ENCODE measurements at regions not wholly inside any gene's neighbourhood (a gene's known extent, or its start where the extent isn't known, plus 50 kb on each side); places are given as distances from the start of the nearest gene placed in this dataset.

DNA sequence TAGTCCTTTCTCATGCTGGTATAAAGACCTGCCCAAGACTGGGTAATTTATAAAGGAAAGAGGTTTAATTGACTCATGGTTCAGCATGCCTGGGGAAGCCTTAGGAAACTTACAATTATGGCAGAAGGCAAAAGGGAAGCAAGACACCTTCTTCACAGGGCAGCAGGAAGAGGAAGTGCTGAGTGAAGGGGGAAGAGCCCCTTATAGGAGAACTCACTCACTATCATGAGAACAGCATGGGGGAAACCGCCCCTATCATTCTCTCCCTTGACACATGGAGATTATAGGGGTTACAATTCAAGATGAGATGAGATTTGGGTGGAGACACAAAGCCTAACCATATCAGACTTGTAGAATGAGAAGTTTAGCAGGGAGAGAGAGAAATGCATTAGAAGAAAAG is 373.3 kb upstream of the DIAPH2 start:
- H3K9ac ChIP-seq, result no peak overlapping the region
- no peak overlapping the region for H3K4me2 ChIP-seq
- H3K27ac ChIP-seq, result no peak overlapping the region
- no peaks in the 10 kb centered on the region for H3K36me3 ChIP-seq
- peaks cover 18% of the 10 kb centered on the region for H3K27me3 ChIP-seq
- H3K4me1 ChIP-seq, result no peaks in the 10 kb centered on the region
- no peak overlapping the region for H3K4me3 ChIP-seq
- H4K20me1 ChIP-seq, result no peaks in the 10 kb centered on the region
- TF ChIP-seq Cebpa-rat (IDR thresholded peaks at IDR 0.05), result no peak
- H3K9me3 ChIP-seq, result no peaks in the 10 kb centered on the region

DNA sequence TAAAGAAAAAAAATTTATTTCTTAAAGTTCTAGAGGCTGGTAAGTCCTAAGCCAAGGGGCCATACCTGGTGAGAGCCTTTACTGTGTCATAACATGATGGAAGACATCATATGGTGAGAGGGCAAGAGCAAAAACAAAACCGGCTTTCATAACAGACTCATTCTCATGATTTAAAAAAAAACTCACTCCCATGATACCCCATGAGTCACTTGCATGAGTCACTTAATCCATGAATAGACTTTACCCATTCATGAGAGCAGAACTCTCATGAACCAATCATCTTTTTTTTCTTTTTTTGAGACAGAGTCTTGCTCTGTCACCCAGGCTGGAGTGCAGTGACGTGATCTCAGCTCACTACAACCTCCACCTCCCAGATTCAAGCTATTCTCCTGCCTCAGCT is 369.7 kb upstream of the DIAPH2 start:
- no peak overlapping the region for H3K4me2 ChIP-seq
- no peaks in the 10 kb centered on the region for H3K4me1 ChIP-seq
- H3K9ac ChIP-seq, result no peak overlapping the region
- H4K20me1 ChIP-seq, result no peaks in the 10 kb centered on the region
- H3K9me3 ChIP-seq, result no peaks in the 10 kb centered on the region
- TF ChIP-seq Cebpa-rat (IDR thresholded peaks at IDR 0.05), result no peak
- H3K27ac ChIP-seq, result no peak overlapping the region
- H3K36me3 ChIP-seq, result no peaks in the 10 kb centered on the region
- no peak overlapping the region for H3K4me3 ChIP-seq
- H3K27me3 ChIP-seq, result peaks cover 25% of the 10 kb centered on the region

DNA sequence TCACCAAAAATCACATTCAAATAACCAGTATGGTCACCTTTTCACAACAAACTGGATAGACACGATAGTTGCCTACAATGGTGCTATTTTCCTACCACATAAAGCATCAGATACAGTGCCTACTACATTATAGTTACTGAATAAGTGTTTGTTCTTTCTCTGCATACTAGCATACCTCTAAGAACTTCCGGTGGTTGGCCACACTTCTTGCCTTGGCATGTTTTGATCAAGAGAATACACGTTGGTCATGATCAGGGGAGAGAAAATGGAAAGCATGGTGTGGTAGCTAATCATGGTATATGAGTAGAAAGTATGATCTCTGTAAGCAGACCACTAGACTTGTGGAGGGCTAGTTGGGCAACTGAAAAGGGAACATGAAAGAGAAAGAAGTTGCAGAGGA is 322.8 kb upstream of the DIAPH2 start:
- Histone ChIP-seq H3K27me3 (peaks cover 58% of the 10 kb centered on the region), H3K4me3 (no peak overlapping the region), H3K9ac (no peak overlapping the region), H3K27ac (no peak overlapping the region), H3K9me3 (no peaks in the 10 kb centered on the region), H3K4me2 (no peak overlapping the region), H3K4me1 (no peaks in the 10 kb centered on the region), H3K36me3 (no peaks in the 10 kb centered on the region), H4K20me1 (no peaks in the 10 kb centered on the region)
- no peak for TF ChIP-seq Cebpa-rat (IDR thresholded peaks at IDR 0.05)

- H3K4me2 ChIP-seq, result no peak overlapping the region
- no peaks in the 10 kb centered on the region for H3K36me3 ChIP-seq
- peaks cover 76% of the 10 kb centered on the region for H3K27me3 ChIP-seq
- H3K9me3 ChIP-seq, result no peaks in the 10 kb centered on the region
- H3K4me1 ChIP-seq, result no peaks in the 10 kb centered on the region
- TF ChIP-seq Cebpa-rat (IDR thresholded peaks at IDR 0.05), result no peak
- H3K4me3 ChIP-seq, result no peak overlapping the region
- no peak overlapping the region for H3K27ac ChIP-seq
- no peak overlapping the region for H3K9ac ChIP-seq
- H4K20me1 ChIP-seq, result no peaks in the 10 kb centered on the region; the same call in 1 of the 2 replicates
Observed at GRCh38 chrX:96372313-96373046, 312.2 kb upstream of the DIAPH2 start.

DNA sequence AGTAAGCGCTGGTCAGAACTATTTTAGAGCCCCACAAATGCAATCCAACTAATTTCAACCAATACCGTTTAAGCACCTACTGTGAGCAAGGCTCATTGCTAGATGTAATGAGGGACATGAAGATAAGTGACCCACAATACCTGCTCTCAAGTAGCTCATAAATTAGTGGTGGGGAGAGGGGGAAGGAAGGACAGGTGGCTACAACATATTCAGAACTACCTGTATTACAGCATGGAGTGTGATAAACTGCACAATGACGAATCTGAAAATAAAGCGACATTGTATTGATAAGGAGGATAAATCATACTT is 311.6 kb upstream of the DIAPH2 start:
- no peak for TF ChIP-seq Cebpa-rat (IDR thresholded peaks at IDR 0.05)
- H3K27me3 ChIP-seq, result peaks cover 81% of the 10 kb centered on the region
- H4K20me1 ChIP-seq, result no peaks in the 10 kb centered on the region; the same call in 1 of the 2 replicates
- H3K4me1 ChIP-seq, result no peaks in the 10 kb centered on the region
- no peaks in the 10 kb centered on the region for H3K9me3 ChIP-seq
- no peak overlapping the region for H3K4me3 ChIP-seq
- H3K4me2 ChIP-seq, result no peak overlapping the region
- no peak overlapping the region for H3K9ac ChIP-seq
- H3K27ac ChIP-seq, result no peak overlapping the region
- H3K36me3 ChIP-seq, result no peaks in the 10 kb centered on the region

GRCh38 chrX:96376266-96376665 is 308.4 kb upstream of the DIAPH2 start:
- no peak for TF ChIP-seq Cebpa-rat (IDR thresholded peaks at IDR 0.05)
- H3K9me3 ChIP-seq, result no peaks in the 10 kb centered on the region
- peaks cover 82% of the 10 kb centered on the region for H3K27me3 ChIP-seq
- H3K27ac ChIP-seq, result no peak overlapping the region
- H3K4me2 ChIP-seq, result no peak overlapping the region
- H3K36me3 ChIP-seq, result no peaks in the 10 kb centered on the region
- H3K4me3 ChIP-seq, result no peak overlapping the region
- no peaks in the 10 kb centered on the region for H3K4me1 ChIP-seq
- H4K20me1 ChIP-seq, result no peaks in the 10 kb centered on the region; the same call in 1 of the 2 replicates
- H3K9ac ChIP-seq, result no peak overlapping the region

DNA sequence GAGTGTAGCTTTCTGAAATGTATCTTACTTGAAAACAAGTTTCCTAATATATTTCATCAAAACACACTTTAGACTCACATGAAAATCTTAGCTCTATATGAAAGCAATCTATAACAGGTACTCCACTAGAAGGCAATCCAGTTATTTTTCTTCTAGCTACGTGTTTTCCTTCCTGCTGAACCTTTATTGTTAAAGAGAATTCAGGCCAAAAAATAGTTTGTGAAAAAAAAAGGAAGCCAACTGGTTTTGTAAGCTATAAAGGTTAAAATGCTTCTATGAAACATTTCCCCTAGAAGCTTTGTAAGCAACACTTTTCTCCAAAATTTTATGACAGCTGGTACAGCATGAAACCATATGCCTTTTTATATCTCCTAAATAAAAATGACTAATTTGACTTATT is 304.7 kb upstream of the DIAPH2 start:
- H3K4me1 ChIP-seq, result no peaks in the 10 kb centered on the region
- no peak overlapping the region for H3K4me2 ChIP-seq
- TF ChIP-seq Cebpa-rat (IDR thresholded peaks at IDR 0.05), result no peak
- H3K27me3 ChIP-seq, result peaks cover 67% of the 10 kb centered on the region
- no peaks in the 10 kb centered on the region for H3K36me3 ChIP-seq
- H3K4me3 ChIP-seq, result no peak overlapping the region
- no peak overlapping the region for H3K27ac ChIP-seq
- H3K9me3 ChIP-seq, result no peaks in the 10 kb centered on the region
- H3K9ac ChIP-seq, result no peak overlapping the region
- H4K20me1 ChIP-seq, result no peaks in the 10 kb centered on the region

- Histone ChIP-seq H3K9ac (no peak overlapping the region), H3K4me2 (no peak overlapping the region), H3K4me1 (no peaks in the 10 kb centered on the region), H3K27me3 (peaks cover 57% of the 10 kb centered on the region), H3K36me3 (no peaks in the 10 kb centered on the region), H3K27ac (no peak overlapping the region), H3K9me3 (no peaks in the 10 kb centered on the region), H4K20me1 (no peaks in the 10 kb centered on the region), H3K4me3 (no peak overlapping the region)
- no peak for TF ChIP-seq Cebpa-rat (IDR thresholded peaks at IDR 0.05)
Observed at GRCh38 chrX:96382018-96382417, 302.6 kb upstream of the DIAPH2 start.

- TF ChIP-seq Cebpa-rat (IDR thresholded peaks at IDR 0.05), result no peak
- Histone ChIP-seq H3K9me3 (no peaks in the 10 kb centered on the region), H4K20me1 (no peaks in the 10 kb centered on the region), H3K4me3 (no peak overlapping the region), H3K27me3 (peaks cover 50% of the 10 kb centered on the region), H3K27ac (no peak overlapping the region), H3K4me1 (no peaks in the 10 kb centered on the region), H3K9ac (no peak overlapping the region), H3K4me2 (no peak overlapping the region), H3K36me3 (no peaks in the 10 kb centered on the region)
Observed at GRCh38 chrX:96383428-96383827, 301.2 kb upstream of the DIAPH2 start.

DNA sequence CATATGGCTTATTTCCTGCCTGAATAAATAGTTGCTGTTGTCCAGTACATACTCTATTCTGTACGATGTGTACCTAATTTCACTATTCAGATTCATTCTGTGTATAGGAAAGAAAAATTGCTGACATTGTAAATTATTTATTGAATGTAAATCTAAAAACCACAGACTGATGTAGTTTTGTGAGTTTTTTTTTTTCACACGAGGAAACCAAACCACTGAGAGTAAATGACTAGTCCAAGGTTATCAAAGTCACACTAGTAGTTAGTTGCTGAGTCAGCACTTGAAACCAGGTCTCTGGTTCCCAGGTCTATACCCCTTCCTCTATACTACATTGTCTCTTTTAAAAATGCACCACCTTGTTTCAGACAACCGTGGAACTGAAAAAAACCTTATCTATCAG is 298.3 kb upstream of the DIAPH2 start:
- no peak for TF ChIP-seq Cebpa-rat (IDR thresholded peaks at IDR 0.05)
- Histone ChIP-seq H3K9ac (no peak overlapping the region), H3K27ac (no peak overlapping the region), H3K9me3 (no peaks in the 10 kb centered on the region), H3K4me3 (no peak overlapping the region), H3K4me2 (no peak overlapping the region), H3K36me3 (no peaks in the 10 kb centered on the region), H4K20me1 (no peaks in the 10 kb centered on the region), H3K27me3 (peaks cover 57% of the 10 kb centered on the region), H3K4me1 (no peaks in the 10 kb centered on the region)

GRCh38 chrX:96386981-96387380 is 297.7 kb upstream of the DIAPH2 start:
- Histone ChIP-seq H3K4me2 (no peak overlapping the region), H3K27me3 (peaks cover 57% of the 10 kb centered on the region), H3K9ac (no peak overlapping the region), H3K4me3 (no peak overlapping the region), H3K27ac (no peak overlapping the region), H3K4me1 (no peaks in the 10 kb centered on the region), H3K9me3 (no peaks in the 10 kb centered on the region), H3K36me3 (no peaks in the 10 kb centered on the region), H4K20me1 (no peaks in the 10 kb centered on the region)
- no peak for TF ChIP-seq Cebpa-rat (IDR thresholded peaks at IDR 0.05)
